NCI-H345 treated with DMSO at 0.1 percent for 48 hours (cell line): ENCODE measurements at regions not wholly inside any gene's neighbourhood (a gene's known extent, or its start where the extent isn't known, plus 50 kb on each side); places are given as distances from the start of the nearest gene placed in this dataset.

Experiments
- DNase-seq: peaks from one replicate; lab custom pipeline; 2025; ENCODE audit not compliant: unreplicated experiment; lab: John Stamatoyannopoulos, UW

DNA sequence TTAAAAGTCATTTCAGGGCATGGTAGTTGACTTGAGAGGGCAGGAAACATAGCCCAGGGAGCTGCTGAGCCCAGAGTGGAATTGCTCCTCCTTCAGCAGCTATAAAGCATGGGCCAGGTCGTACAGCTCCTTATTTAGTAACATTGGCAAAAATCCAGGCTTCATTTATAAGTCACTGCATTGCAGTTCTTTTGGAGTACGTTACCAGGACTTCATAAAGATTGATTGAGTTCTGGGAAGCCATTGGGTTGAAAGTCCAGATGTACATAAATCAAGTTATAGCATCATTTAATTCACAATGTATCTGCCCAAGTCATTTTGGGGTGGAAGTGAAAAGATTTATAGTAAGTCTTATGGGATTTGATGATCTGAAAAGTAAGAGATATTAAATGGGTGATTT lies 53.0 kb upstream of the ANKEF1 start:
- no peak for DNase-seq

DNA sequence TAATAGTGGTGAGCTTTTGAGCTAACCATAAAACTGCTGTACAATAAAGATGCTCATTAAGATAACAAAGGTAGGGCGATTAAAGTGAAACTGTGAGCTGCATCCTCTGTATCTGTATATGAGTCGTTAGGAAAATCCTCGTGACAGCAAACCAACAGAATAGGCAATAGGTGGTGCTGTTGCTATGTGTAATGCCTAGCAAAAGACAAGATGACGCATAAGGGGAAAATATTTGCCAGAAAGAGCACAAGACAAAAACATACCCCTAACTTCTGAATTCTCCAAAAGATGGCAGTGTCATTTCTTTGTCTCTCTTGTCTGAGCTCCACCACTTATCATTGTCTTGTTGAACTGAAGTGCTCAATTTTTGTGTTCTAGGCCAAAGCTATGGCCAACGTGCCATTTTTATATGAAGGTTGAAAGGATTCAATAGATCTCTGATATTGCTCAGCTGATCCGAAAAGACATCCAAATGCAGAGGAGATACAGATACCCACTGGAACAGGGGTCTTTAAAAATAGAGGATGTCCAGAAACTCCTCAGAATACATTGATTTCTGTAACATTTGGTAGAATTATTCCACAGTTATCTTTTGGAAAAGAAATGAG lies 56.3 kb upstream of the ANKEF1 start:
- peak; percentile 77 for DNase-seq

DNA sequence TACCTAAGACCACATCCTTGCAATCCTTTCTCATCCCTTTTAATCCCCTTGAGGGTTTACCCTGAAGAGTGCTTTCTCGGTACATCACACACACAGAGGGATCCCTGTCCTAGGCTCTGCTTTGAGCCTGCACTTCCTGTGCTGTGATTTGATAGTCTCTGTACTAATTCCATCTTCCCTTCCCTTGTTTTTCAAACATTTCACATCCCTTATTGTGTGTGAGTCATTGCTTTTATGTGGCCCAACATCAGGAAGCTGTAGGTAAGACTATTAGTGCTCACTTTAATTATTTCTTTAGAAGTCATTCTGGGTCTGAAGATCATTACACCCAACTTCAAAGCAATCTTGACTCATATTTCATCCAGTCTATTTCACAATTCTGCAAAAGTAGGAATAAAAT lies 57.2 kb upstream of the ANKEF1 start:
- DNase-seq = no peak

DNA sequence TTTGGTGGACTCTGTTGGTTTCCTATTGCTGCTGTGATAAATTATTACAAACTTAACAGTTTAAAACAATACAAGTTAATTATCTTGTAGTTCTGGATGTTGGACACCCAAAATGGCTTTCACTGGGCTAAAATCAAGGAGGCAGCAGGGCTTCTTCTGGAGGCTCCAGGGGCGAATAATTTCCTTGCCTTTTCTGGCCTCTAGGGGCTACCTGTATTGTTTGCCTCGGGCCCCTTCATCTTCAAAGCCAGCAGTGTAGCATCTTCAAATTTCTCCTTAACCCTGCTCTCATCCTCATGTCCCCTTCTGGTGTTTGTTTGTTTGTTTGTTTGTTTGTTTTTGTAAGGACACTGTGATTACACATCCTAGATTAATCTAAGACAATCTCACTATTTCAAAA lies 60.5 kb upstream of the ANKEF1 start:
- DNase-seq = no peak

DNA sequence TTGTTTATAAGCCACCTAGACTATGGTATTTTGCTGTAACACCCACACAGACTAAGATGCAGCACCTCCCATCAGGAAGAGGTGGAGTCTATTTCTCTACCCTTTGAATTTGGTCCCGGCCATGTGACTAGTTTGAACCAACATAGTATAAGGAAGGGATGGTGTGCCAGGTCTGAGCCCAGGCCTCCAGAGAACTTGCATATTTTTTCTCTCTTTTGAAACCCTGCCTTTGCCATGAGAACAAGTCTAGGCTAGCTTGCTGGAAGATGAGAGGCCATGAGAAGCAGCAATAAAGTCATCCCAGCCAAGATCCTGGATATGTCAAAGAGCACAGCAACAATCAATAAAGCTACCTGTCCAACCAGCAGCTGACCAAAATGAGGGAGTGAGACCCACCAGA lies 63.0 kb upstream of the ANKEF1 start:
- DNase-seq = no peak

DNA sequence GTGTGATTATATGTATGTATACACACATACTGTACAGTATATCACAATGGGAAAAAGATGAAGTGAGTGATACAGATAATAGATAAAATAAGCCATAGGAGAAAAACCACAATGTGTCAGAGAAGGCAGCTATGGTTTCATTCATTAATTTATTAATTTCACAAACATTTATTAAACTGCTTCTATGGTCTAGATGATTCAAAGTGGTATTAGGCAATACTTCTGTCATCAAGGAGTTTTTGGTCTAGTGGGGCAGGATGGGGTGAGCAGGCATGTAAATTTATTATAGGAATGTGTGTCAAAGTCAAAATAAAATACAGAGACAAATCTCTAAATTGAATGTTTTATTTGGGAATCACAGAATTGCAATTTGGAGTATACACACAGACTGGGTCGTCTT lies 65.2 kb upstream of the ANKEF1 start:
- DNase-seq = no peak

DNA sequence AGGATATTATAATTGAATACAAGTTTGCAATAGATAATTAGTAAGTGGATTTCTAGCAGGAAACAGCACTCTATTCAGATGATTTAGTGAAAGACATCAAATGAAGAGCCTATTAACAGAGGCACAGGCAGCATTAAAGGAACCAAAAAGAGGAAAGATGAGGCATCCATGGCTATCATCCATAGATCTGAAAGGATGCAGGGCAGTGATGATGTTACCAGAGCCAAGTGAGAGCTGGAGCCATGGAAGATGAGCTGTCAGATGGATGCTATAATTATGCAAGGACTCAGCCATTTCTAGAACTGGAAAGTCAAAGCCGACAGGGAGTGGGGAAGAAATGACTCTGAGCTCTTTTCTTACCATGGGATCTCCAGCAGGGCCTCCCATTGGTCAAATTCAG lies 66.8 kb upstream of the ANKEF1 start:
- DNase-seq = no peak

DNA sequence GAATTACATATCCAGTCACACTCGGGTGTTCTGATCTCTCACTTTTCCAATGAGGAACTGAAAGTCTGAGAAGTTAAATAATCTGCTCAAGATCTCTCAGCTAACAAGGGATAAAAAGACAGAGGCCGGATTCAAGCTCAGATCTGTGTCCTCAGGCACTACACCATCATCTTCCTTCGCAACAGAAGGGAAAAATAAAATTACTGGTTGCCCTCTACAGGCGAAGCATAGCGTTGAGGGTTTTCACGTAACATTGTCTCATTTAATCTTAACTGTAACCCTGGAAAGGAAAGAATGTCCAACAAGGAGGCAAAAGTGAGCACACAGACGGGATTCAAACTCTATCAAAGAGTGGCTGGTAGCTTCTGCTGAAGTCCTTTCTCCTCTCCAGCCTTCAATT lies 67.8 kb upstream of the ANKEF1 start:
- DNase-seq = no peak

DNA sequence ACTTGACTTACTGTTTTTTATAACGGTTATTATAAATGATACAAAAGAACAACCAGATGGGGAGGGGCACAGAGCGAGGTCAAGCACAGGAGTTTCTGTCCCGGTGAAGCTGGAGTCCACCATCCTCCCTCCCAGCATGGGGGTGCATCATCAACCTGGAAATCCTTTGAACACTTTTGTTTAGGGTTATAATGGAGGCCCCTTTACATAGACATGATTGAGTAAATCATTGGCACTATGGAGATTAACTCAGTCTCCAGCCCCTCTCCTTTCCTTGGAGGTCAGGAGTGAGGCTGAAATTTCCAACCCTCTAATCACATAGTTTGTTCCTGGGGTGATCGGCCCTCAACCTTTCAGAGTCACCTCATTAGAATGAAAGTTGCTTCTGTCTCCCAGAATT lies 71.8 kb upstream of the ANKEF1 start:
- no peak for DNase-seq

DNA sequence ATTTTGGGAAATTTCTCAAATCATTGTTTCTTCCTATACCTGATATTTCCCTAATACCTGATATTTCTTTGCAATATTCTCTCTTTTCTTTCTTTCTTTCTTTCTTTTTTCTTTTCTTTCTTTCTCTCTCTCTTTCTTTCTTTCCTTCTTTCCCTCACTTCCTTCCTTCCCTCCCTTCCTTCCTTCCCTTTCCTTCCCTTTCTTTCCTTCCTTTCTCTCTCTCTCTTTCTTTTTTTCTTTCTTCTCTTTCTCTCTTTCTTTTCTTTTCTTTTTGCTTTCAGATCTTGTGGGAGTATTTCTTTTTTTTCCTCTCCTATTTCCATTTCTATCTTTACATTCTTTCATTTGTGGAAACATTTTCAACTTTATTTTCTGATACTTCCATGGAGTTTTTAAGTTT lies 76.1 kb upstream of the ANKEF1 start:
- DNase-seq = no peak

DNA sequence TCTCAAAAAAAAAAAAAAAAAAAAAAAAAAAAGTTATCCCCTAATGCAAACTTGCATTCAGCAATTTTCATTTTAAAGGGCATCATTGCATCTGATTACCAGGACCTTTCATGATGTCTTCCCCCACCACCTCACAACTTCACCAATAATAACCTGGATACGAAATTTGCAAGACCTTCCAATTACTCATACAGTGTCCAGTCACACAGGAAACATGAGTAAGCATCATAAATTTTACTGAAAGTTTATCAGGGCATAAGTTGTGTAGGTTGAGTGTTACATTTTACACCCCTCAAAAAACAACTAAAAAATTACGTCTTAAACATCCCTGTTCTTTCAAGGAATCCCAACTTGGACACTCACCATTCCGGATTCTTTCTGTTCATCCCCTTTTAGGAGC lies 79.1 kb upstream of the ANKEF1 start:
- no peak for DNase-seq

DNA sequence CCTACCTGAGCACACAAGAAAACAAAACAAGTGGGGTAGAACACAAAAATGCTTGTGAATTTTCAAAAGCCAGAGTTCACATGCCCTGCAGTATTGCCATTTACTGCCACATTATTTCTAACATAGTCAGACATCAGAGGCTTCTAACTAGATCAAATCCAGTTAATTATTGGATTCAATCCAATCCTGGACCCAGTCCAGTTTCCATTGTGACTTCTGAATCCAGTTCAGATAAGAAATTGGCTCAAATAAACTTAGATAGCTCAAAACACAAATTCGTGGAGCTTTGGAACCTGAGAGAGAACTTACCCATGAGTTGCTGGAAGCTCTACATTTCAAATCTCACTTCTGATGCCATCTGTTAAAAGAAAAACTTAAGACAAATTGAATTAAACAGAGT lies 85.2 kb upstream of the ANKEF1 start:
- no peak for DNase-seq

DNA sequence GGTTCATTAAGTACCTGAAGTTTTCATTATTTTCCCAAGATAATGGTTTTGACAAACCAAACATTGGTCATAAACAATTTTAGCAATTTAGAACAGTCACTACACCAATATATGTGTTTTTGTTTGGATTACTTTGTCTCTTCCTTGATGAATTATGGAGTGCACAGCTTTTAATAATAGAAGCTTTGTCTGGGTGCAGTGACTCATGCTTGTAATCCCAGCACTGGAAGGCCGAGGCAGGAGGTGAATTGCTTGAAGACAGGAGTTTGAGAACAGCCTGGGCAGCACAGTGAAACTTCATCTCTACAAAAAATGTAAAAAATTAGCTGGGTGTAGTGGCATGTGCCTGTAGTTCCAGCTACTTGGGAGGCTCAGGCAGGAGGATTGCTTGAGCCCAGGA lies 89.4 kb upstream of the ANKEF1 start:
- DNase-seq = no peak

DNA sequence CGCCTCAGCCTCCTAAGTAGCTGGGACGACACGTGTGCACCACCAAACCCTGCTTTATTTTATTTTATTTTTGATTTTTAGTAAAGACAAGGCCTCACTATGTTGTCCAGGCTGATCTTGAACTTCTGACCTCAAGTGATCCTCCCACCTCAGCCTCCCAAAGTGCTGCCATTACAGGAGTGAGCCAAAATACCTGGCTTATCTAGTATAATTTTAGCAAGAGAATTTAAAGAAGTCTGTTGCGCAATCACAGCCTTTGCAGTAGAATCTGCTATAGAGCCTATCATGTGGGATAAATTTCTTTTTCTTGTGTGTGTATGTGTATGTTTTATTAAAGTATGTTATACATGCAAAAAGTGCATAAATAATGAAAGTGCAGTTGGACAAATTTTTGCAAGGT lies 92.1 kb upstream of the ANKEF1 start:
- no peak for DNase-seq

DNA sequence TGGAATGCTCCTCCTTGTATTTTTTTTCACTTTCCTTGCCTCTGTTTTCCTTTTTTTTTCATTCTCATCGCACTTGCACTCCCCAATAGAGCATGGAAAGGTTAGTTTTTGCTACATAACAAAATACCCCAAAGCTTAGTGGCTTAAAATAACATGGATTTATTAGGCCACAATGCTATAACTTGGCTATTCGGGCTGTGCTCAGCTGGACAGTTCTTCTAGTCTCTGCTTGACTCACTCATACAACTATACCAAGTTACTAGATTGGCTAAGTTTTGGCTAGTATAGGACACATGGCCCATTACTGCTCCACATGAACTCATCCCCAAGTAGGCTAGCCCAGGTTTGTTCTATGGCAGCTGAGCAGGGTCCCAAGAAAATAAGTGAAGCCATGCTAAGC lies 94.5 kb upstream of the ANKEF1 start:
- no peak for DNase-seq

DNA sequence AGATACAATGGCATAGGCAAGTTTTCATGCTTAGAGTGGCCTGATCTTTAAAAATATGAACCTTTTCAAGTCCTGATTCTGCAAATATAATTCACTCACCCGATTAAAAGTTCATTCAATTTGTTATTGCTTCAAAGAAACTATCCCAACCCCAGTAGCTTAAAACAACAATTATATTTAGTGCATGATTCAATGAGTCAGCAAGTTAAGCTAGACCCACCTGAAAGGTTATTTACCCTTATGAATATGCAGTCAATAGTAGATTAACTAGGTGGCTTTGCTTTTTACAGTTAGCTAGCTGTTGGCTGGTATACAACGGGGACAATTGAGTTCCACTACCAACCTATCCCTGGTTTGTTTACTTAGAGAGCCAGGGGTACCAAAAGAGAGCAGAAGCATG lies 95.6 kb upstream of the ANKEF1 start:
- DNase-seq = no peak

DNA sequence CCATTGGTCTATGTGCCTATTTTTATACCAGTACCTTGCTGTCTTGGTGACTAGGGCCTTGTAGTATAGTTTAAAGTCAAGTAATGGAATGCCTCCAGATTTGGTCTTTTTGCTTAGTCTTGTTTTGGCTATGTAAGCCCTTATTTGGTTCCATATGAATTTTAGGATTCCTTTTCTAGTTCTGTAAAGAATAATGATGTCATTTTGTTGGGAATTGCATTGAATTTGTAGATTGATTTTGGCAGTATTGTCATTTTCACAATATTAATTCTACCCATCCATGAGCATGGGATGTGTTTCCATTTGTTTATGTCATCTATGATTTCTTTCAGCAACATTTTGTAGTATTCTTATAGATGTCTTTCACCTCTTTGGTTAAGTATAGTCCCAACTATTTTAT lies 96.4 kb upstream of the PAK5 start:
- DNase-seq = no peak

DNA sequence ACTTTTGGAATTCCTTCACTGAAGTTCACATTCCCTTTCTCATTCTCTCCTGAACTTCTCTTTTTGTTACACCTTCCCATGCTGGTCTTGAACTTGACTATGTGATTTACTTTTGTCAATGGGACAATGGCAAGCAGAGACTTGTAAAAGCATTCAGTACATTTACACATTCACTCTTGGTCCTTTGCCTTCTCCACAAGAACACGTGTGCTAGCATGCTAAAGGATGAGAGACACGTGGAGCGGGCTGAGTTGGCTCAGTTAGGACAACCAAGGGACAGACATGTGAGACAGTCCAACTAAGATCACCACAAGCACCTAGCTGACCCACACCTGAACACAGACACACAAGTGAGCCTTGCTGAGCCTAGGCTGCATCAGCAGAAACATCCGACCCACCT lies 91.3 kb upstream of the PAK5 start:
- DNase-seq = no peak

DNA sequence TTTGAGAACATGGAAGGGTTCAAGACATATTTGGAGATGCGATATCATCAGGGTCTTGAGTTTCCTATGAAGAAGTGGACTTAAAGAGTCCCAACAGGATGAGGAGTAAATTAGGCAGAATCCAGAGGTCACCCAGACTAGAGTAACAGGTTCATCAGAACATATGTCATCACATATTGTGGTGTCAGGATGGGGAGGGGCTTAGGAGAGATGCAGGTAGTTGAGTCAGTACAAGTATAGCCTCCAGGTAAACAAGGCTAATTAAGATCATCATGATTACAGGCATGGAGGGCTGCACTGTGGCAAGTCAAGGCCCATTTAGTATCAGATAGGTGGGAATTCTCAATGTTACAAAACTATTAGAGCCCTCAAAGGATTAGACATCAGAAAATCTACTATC lies 90.1 kb upstream of the PAK5 start:
- DNase-seq = no peak

DNA sequence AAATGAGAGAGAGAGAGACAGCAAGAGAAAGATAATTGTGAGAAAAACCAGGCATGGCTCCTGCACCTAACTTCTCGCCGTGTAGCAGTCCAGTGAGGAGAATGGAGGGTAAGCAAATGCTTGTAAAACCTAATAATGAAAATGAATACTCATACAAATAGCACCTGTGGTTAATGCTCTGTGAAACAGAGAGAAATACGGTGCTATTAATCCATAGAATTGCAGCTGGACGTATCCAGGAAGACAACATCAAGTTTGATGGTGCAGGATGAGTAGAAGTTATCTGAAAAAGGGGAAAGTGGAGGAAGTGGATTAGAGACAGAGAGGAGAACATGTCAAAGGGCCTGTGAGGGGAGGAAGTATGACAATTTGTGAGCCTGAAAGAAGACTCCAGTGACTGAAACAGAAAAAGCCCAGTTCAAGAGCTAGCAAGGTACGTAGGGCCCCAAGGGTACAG lies 89.4 kb upstream of the PAK5 start:
- DNase-seq = no peak

DNA sequence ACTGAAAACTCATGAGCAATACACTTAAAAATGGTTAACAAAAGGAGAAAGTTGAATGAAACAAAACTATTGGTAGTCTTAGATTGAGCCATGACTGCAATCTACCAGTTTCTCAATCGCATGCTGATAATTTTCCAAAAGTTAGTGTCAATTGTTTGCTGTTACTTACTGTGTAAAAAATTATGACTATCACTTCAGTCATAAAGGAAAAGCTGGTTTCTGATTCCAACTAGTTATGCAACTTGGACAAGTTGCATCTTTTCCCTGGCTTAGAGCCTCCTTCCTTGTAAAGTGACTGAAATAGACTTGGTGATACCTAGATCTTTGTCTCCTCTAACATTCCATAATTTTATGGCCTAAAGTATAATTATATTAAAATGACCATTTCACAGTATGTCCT lies 88.3 kb upstream of the PAK5 start:
- DNase-seq = no peak

DNA sequence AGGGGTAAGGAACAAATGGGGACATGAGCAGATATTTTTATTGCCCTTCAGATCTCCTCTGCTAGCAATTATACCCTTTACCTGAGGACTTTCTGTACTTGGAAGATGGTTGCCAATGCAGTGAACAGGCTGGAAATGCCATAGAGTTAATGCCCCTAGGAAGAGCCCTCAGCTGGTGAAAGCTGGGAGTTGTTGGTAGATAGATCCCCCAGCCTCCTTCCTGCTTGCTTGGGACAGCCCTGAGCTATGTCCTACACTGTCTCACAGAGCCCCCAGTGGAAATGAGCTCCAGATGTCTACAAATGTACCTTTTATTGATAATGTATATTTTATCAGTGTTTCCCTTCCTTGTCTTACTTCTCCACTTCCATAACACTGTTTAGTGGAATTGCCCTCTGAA lies 87.6 kb upstream of the PAK5 start:
- no peak for DNase-seq

DNA sequence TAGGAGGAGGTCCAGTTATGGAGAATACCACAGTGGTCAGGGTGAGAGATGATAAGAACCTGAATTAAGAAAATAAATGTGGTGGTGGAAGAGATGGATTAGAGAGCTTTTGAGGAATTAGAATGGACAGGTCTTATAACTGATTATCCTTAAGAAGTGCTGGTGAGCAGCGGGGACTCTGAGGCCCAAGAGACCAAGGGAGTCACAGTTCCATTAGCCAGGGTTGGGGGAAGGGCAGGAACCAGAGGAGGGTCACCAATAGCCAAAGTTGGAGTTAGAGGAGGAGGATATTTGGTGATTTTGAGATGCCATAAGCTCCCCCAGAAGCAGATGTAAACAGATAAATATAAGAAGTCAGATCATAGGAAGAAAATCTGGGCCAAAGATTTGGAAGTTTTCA lies 87.1 kb upstream of the PAK5 start:
- no peak for DNase-seq

DNA sequence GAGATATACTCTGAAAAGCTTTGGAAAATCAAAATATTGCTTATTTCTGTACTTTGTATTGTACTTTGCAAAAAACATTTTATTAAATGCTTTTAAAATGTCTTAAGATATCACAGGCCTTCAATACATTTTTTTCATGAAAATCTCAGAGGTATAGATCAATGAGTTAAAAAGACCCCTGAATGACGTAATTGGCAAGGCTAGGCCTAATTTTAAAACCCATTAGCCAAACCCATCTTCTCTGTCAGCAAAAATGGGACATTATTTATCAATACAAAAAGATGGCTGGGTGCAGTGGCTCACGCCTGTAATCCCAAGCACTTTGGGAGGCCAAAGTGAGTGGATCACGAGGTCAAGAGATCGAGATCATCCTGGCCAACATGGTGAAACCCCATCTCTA lies 84.8 kb upstream of the PAK5 start:
- DNase-seq = no peak
